PC-9 (cell line): ENCODE measurements at regions not wholly inside any gene's neighbourhood (a gene's known extent, or its start where the extent isn't known, plus 50 kb on each side); places are given as distances from the start of the nearest gene placed in this dataset.

Source experiments
- BruUV-seq: library from RNA; stranded (reverse); fragments of 400-500 nt; replicated peaks from 2 replicates; lab custom pipeline; 2021; lab: Mats Ljungman, UMichigan
- CTCF ChIA-PET: fragments of 300-600 bp; sonication (Branson Sonifier 250); formaldehyde crosslinking; loops from one replicate; lab custom pipeline; 2022; ENCODE audit warnings: antibody characterized with exemption; lab: Charles Lee
- POLR2A ChIA-PET: fragments of 300-600 bp; sonication (Branson Sonifier 250); formaldehyde crosslinking; loops from one replicate; lab custom pipeline; 2022; ENCODE audit warnings: antibody characterized with exemption; ENCODE audit not compliant: unreplicated experiment; lab: Charles Lee
- DNase-seq, 2 experiments: peaks; one replicate each; pipeline versions ENCODE4 v3.0.0 to v3.0.0-alpha.2; 2015 to 2022; ENCODE audit warnings: mixed read lengths in 1 of 2
- H2AFZ ChIP-seq: fragments of 200-600 bp; sonication (generic); 2 replicates; pipeline ENCODE4 v1.8.1; 2017; ENCODE audit warnings: antibody characterized with exemption
- H3F3A ChIP-seq: fragments of 200-600 bp; sonication (generic); 2 replicates; pipeline ENCODE4 v1.8.1; 2017; ENCODE audit warnings: antibody characterized with exemption, mild to moderate bottlenecking, low read depth; ENCODE audit not compliant: insufficient read depth
- H3K27ac ChIP-seq: fragments of 200-600 bp; sonication (generic); 2 replicates; pipeline ENCODE4 v1.6.1; 2016; ENCODE audit warnings: mixed run types
- H3K27me3 ChIP-seq: fragments of 200-600 bp; sonication (generic); 2 replicates; pipeline ENCODE4 v1.6.1; 2016; ENCODE audit warnings: low read depth, mixed run types; ENCODE audit not compliant: insufficient read depth
- H3K36me3 ChIP-seq: fragments of 200-600 bp; sonication (generic); 2 replicates; pipeline ENCODE4 v1.6.1; 2016; ENCODE audit warnings: low read depth, mixed run types
- H3K4me1 ChIP-seq: fragments of 200-600 bp; sonication (generic); replicated peaks from 2 replicates; pipeline ENCODE4 v1.6.1; 2016; ENCODE audit warnings: mixed run types; ENCODE audit not compliant: insufficient read depth
- H3K4me2 ChIP-seq: fragments of 200-600 bp; sonication (generic); 2 replicates; pipeline ENCODE4 v1.6.1; 2017; ENCODE audit warnings: mixed run types
- H3K4me3 ChIP-seq: fragments of 200-600 bp; sonication (generic); 2 replicates; pipeline ENCODE4 v1.6.1; 2016; ENCODE audit warnings: mixed run types
- H3K79me2 ChIP-seq: fragments of 200-600 bp; sonication (generic); 2 replicates; pipeline ENCODE4 v1.6.1; 2017; ENCODE audit warnings: low read depth, mixed run types
- H3K9me2 ChIP-seq: fragments of 200-600 bp; sonication (generic); 2 replicates; pipeline ENCODE4 v1.8.1; 2017; ENCODE audit warnings: mild to moderate bottlenecking; ENCODE audit not compliant: insufficient read depth
- H3K9me3 ChIP-seq: fragments of 200-600 bp; sonication (generic); 2 replicates; pipeline ENCODE4 v1.8.1; 2016; ENCODE audit warnings: low read depth; ENCODE audit not compliant: insufficient read depth
- H4K20me1 ChIP-seq: fragments of 200-600 bp; sonication (generic); 2 replicates; pipeline ENCODE4 v1.8.1; 2017; ENCODE audit not compliant: insufficient read depth
- CTCF ChIP-seq: fragments of 200-600 bp; sonication (generic); conservative IDR thresholded peaks from 2 replicates; pipeline ENCODE4 v1.6.1; 2017; ENCODE audit warnings: mixed run types, antibody characterized with exemption, mild to moderate bottlenecking, moderate library complexity
- EZH2 ChIP-seq: fragments of 200-600 bp; sonication (generic); IDR thresholded peaks from 2 replicates; pipeline ENCODE4 v1.8.0; 2017; ENCODE audit warnings: antibody characterized with exemption, low read depth
- intact Hi-C: fragments of 100-400 bp; cut with micrococcal nuclease; formaldehyde crosslinking; loops from one replicate; pipeline ENCODE4 v1.10.0; 2022; ENCODE audit not compliant: unreplicated experiment

- no TSS peak for BruUV-seq
- no peaks in the 10 kb centered on the region for H3K9me2 ChIP-seq
- peaks cover 18% of the 10 kb centered on the region for H3K4me1 ChIP-seq
- no peaks in the 10 kb centered on the region for H4K20me1 ChIP-seq
- no peak for DNase-seq
- intact Hi-C loops, result no loop called here
- no peak overlapping the region for H3K27ac ChIP-seq
- POLR2A ChIA-PET, result no interaction called here
- TF ChIP-seq EZH2 (no peak), CTCF (no peak)
- no peak overlapping the region for H3K4me2 ChIP-seq
- no peaks in the 10 kb centered on the region for H3K36me3 ChIP-seq
- no peaks in the 10 kb centered on the region for H3K27me3 ChIP-seq
- CTCF ChIA-PET, result no interaction called here
- H2AFZ ChIP-seq, result no peak overlapping the region
- no peaks in the 10 kb centered on the region for H3K9me3 ChIP-seq
- no peak overlapping the region for H3K4me3 ChIP-seq
- H3K79me2 ChIP-seq, result no peaks in the 10 kb centered on the region
- H3F3A ChIP-seq, result no peaks in the 10 kb centered on the region; the same call in 1 of the 2 replicates
Measured at GRCh38 chr9:115492869-115493268, 374.9 kb upstream of the TNC start.

- peak in 1 of 2 experiments; percentile 37 for DNase-seq
- H3K9me3 ChIP-seq, result peaks cover 4% of the 10 kb centered on the region; the same call in 1 of the 2 replicates
- peaks cover 18% of the 10 kb centered on the region for H3K4me1 ChIP-seq
- H4K20me1 ChIP-seq, result no peaks in the 10 kb centered on the region
- intact Hi-C loops, result no loop called here
- no peak overlapping the region for H3K27ac ChIP-seq
- H3K4me2 ChIP-seq, result no peak overlapping the region
- H3K9me2 ChIP-seq, result no peaks in the 10 kb centered on the region
- no peak overlapping the region for H2AFZ ChIP-seq
- BruUV-seq, result no TSS peak
- TF ChIP-seq CTCF (no peak), EZH2 (no peak)
- POLR2A ChIA-PET, result no interaction called here
- no peaks in the 10 kb centered on the region for H3K79me2 ChIP-seq
- CTCF ChIA-PET, result no interaction called here
- no peaks in the 10 kb centered on the region; the same call in 1 of the 2 replicates for H3F3A ChIP-seq
- H3K36me3 ChIP-seq, result no peaks in the 10 kb centered on the region
- no peak overlapping the region for H3K4me3 ChIP-seq
- no peaks in the 10 kb centered on the region for H3K27me3 ChIP-seq
Measured at GRCh38 chr9:115494393-115494792, 376.4 kb upstream of the TNC start.

- no peak overlapping the region for H3K27ac ChIP-seq
- POLR2A ChIA-PET, result no interaction called here
- no peak overlapping the region for H3K4me3 ChIP-seq
Measured at GRCh38 chr9:115495052-115495635, 377.2 kb upstream of the TNC start.

More at GRCh38 chr9:115495052-115495635, 377.2 kb upstream of the TNC start:
- Histone ChIP-seq H3K36me3 (no peaks in the 10 kb centered on the region), H3K4me1 (peaks cover 18% of the 10 kb centered on the region), H3K9me3 (peaks cover 4% of the 10 kb centered on the region; the same call in 1 of the 2 replicates), H3K27me3 (no peaks in the 10 kb centered on the region), H3K79me2 (no peaks in the 10 kb centered on the region), H3K9me2 (no peaks in the 10 kb centered on the region), H4K20me1 (no peaks in the 10 kb centered on the region), H3K4me2 (peak overlapping the region; percentile 15; the same call in 1 of the 2 replicates), H2AFZ (no peak overlapping the region), H3F3A (no peaks in the 10 kb centered on the region; the same call in 1 of the 2 replicates)
- intact Hi-C loops, result no loop called here
- CTCF ChIA-PET, result no interaction called here
- TF ChIP-seq EZH2 (no peak), CTCF (no peak)
- DNase-seq, result peak in 1 of 2 experiments; percentile 82
- BruUV-seq, result no TSS peak
